Endothelial cell (in vitro differentiated cells): ENCODE measurements at regions not wholly inside any gene's neighbourhood (a gene's known extent, or its start where the extent isn't known, plus 50 kb on each side); places are given as distances from the start of the nearest gene placed in this dataset.

Source experiments
- DNase-seq: peaks from one replicate; pipeline ENCODE4 v3.0.0; 2021; ENCODE audit warnings: low spot score
- H3K27ac Mint-ChIP-seq: one replicate; pipeline ENCODE4 v1.8.0; 2021; ENCODE audit warnings: mixed read lengths, inconsistent platforms; ENCODE audit not compliant: unreplicated experiment
- H3K27me3 Mint-ChIP-seq: one replicate; pipeline ENCODE4 v1.8.0; 2021; ENCODE audit warnings: mild to moderate bottlenecking, moderate library complexity, mixed read lengths, inconsistent platforms; ENCODE audit not compliant: unreplicated experiment
- H3K36me3 Mint-ChIP-seq: one replicate; pipeline ENCODE4 v1.8.0; 2021; ENCODE audit warnings: mild to moderate bottlenecking, low read depth, mixed read lengths, inconsistent platforms; ENCODE audit not compliant: unreplicated experiment
- H3K4me1 Mint-ChIP-seq: one replicate; pipeline ENCODE4 v1.8.0; 2021; ENCODE audit warnings: mild to moderate bottlenecking, mixed read lengths, inconsistent platforms; ENCODE audit not compliant: unreplicated experiment
- H3K4me3 Mint-ChIP-seq: one replicate; pipeline ENCODE4 v1.8.0; 2021; ENCODE audit warnings: mild to moderate bottlenecking, mixed read lengths, inconsistent platforms; ENCODE audit not compliant: unreplicated experiment
- H3K9me3 Mint-ChIP-seq: one replicate; pipeline ENCODE4 v1.8.0; 2021; ENCODE audit warnings: mixed read lengths, inconsistent platforms; ENCODE audit not compliant: unreplicated experiment
- CTCF ChIP-seq: fragments of 200-600 bp; sonication (generic); IDR thresholded peaks from one replicate; pipeline ENCODE4 v1.5.0; 2021; ENCODE audit warnings: antibody characterized with exemption; ENCODE audit not compliant: unreplicated experiment

- DNase-seq, result no peak
- H3K4me3 Mint-ChIP-seq, result no peak overlapping the region
- no peak overlapping the region for H3K27ac Mint-ChIP-seq
- H3K27me3 Mint-ChIP-seq, result peaks cover 8% of the 10 kb centered on the region
- H3K9me3 Mint-ChIP-seq, result no peaks in the 10 kb centered on the region
- TF ChIP-seq CTCF, result no peak
- H3K36me3 Mint-ChIP-seq, result no peaks in the 10 kb centered on the region
- no peaks in the 10 kb centered on the region for H3K4me1 Mint-ChIP-seq
Measured at GRCh38 chr15:31259562-31260252, 66.9 kb upstream of the KLF13 start.

- TF ChIP-seq CTCF, result no peak
- Mint-ChIP-seq H3K27ac (no peak overlapping the region), H3K36me3 (no peaks in the 10 kb centered on the region), H3K4me1 (no peaks in the 10 kb centered on the region), H3K27me3 (peaks cover 8% of the 10 kb centered on the region), H3K9me3 (no peaks in the 10 kb centered on the region), H3K4me3 (no peak overlapping the region)
- DNase-seq, result no peak
Measured at GRCh38 chr15:31260646-31261265, 65.9 kb upstream of the KLF13 start.

GRCh38 chr15:31261266-31262142 lies 65.1 kb upstream of the KLF13 start:
- Mint-ChIP-seq H3K36me3 (no peaks in the 10 kb centered on the region), H3K4me1 (no peaks in the 10 kb centered on the region), H3K27ac (no peak overlapping the region), H3K27me3 (peaks cover 8% of the 10 kb centered on the region), H3K4me3 (no peak overlapping the region), H3K9me3 (no peaks in the 10 kb centered on the region)
- no peak for DNase-seq
- TF ChIP-seq CTCF, result no peak

- TF ChIP-seq CTCF, result no peak
- Mint-ChIP-seq H3K4me3 (no peak overlapping the region), H3K9me3 (no peaks in the 10 kb centered on the region), H3K27ac (no peak overlapping the region), H3K4me1 (no peaks in the 10 kb centered on the region), H3K36me3 (no peaks in the 10 kb centered on the region), H3K27me3 (peaks cover 10% of the 10 kb centered on the region)
- DNase-seq, result no peak
Measured at GRCh38 chr15:31262143-31262530, 64.5 kb upstream of the KLF13 start.
